NCI-H1105 treated with DMSO at 0.1 percent for 48 hours (cell line): ENCODE measurements at regions not wholly inside any gene's neighbourhood (a gene's known extent, or its start where the extent isn't known, plus 50 kb on each side); places are given as distances from the start of the nearest gene placed in this dataset.
"Not testable (repeated sequence)": the region's sequence is repeated elsewhere in the genome, so short reads cannot be mapped to it uniquely, and the experiment has no call there.

ENCODE experiments used
- DNase-seq: peaks from one replicate; lab custom pipeline; 2025; lab: John Stamatoyannopoulos, UW

DNA sequence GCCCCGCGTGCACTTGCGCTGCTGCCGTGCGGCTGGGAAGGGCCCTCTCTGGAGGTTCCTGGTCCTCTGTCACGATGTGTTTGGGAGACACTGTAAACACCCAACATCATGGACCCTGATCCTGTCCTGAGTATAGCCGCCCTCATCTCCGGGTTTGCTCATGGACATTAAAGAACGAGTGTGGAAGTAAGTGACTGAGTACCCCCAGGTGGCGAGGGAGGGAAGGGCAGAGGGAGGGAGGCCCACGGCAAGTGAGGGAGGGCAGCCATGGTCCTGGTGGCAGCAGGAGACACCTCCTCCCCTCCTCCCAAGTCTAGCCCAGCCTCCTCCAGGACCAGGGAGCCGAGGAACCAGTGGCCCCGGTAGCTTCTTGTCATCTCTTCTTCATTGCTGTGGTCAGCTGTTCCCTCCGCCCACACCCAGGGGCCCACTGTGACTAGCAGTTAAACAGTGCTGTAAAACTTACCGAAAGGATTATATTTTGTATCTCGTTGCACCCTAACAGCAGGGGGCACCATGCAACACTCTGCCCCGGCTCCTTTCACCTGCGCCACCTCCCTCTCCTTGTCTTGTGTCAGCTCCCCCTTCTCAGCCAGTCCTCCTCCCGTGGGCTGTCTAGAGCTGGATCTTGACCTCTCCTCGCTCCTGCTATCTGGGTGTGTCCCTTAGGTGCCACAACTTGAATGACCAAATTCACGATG, 566.5 kb upstream of the B3GAT1 start:
- no peak for DNase-seq

DNA sequence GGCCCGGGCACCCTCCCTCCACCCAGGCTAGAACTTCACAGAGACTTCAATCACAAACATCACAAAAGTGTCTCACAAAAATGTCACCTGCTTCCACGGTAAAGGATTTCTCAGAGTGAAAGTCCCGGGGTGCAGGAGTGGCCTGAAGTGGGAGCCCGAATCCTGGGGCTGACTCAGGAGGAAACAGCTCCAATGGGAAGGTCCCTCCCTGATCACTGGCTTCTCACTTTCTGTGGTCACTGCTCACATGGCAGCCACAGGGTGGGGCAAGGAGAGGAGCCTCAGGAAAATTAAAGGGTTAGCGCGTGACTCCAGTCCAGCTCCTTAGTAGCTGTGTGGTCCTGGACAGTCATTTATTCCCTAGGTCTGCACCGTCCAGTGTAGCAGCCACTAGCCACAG, 564.5 kb upstream of the B3GAT1 start:
- no peak for DNase-seq

DNA sequence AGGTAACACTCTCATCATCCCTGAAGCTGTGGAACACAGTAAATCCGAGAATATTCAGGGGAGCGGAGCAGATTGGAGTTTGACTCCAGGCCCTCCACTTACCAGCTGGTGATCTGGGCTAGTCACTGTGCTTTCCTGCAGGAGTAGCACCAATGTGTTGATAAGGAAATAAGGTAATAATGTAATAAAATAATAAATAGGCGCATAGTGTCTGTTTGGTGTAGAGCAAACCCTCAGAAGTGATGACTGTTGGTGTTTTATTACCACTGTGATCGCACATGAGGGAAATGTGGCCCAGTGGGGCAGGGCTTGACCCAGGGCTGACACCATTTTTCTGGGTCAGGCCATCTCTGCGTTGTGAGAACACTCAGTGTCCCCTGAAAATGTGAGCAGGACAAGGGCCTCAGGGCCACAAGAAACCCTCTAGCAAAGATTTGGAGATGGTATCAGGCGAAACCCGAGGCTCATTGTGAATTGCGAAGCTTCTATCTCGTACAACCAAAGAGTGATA, 563.9 kb upstream of the B3GAT1 start:
- DNase-seq = no peak

DNA sequence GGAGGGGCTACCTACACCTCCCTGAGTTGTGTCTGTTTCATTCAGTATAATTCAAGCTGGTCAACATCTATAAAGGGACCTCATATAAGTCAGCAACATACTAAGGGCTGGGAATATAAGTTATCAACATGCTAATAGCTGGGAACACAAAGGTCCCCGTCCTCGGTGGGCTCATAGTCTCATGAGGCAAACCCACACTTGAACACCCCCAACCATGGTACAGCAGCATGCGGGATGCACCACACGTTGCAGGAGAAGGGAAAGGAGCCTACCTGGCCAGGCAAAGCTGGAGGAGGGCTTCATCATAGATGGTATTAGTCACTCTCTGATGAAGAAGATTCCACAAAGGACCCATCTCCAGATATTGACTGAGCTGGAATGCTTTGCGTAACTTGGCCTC, 561.8 kb upstream of the B3GAT1 start:
- no peak for DNase-seq

DNA sequence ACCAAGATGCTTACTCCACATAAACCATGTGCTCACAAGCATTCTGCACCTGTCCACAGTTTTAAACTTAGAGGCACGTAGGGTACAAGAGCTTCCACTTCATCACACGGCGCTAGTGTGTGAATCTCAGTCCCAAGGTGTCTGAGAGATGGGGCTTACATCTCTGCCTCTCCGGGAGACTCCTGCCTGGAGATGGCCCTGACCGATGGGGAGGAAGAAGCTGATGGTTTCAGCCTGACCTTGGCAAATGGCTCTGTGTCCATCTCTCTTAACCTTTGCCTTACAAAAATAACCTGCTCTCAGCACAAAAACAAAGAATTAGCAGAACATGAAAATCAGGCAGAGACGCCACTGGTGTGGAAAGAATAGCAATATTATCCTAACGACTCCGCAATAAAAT, 559.3 kb upstream of the B3GAT1 start:
- no peak for DNase-seq

DNA sequence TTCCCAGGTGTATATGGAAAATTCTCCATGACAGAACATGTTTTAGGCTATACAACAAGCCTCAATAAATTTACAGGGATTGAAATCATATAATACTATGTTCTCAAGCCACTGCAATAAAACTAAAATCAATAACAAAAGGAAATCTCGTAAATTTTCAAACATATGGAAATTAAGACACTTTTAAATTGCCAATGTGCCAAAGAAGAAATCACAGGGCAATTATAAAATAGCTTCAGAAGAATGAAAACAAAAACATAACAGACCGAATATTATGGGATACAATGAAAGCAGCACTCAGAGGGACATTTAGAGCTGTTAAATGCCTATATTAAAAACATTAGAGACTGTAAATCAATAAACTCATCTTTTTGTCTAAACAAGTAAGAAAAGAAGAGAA, 555.7 kb upstream of the B3GAT1 start:
- DNase-seq = no peak

DNA sequence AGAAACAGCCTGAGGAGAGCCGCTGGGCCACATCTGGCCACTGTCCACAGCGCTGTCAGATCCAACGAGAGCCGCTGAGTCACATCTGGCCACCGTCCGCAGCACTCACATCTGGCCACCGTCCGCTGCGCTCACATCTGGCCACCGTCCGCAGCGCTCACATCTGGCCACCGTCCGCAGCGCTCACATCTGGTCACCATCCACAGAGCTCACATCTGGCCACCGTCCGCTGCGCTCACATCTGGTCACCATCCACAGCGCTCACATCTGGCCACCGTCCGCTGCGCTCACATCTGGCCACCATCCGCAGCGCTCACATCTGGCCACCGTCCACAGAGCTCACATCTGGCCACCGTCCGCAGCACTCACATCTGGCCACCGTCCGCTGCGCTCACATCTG, 549.3 kb upstream of the B3GAT1 start:
- not testable (repeated sequence) for DNase-seq

DNA sequence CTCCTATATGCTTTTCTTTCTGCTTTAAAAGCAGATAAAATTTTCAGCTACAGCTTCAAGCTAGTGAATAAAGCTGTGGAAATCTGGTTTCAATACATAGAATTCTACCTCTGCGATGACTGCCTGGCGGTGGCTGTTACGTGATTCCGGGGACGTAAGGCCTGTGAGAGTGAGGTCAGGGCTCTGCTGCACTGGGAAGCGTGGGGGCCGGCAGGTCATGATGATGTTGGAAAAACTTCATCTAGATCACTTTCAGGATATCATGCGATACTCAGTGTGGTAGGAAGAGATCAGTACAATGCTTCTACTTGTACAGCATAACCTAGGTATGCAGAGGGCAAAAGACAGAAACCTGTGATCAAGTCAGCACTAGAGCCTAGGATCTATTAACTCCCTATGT, 546.8 kb upstream of the B3GAT1 start:
- DNase-seq = no peak

DNA sequence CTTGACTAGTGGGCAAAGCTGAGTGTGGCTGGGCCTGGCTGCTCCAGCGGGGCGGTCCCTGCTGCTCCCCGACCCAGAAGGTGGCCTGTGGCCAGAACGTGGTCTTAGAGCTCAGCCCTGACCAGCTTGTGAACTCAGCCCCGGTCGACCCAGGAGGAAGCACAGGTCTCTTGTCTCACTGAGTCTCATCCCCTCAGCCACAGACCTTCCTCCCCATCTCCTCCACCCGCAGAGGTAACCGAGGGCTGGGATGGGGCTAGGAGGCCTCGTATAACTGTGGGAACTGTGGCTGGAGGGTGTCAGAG, 546.2 kb upstream of the B3GAT1 start:
- DNase-seq = no peak

DNA sequence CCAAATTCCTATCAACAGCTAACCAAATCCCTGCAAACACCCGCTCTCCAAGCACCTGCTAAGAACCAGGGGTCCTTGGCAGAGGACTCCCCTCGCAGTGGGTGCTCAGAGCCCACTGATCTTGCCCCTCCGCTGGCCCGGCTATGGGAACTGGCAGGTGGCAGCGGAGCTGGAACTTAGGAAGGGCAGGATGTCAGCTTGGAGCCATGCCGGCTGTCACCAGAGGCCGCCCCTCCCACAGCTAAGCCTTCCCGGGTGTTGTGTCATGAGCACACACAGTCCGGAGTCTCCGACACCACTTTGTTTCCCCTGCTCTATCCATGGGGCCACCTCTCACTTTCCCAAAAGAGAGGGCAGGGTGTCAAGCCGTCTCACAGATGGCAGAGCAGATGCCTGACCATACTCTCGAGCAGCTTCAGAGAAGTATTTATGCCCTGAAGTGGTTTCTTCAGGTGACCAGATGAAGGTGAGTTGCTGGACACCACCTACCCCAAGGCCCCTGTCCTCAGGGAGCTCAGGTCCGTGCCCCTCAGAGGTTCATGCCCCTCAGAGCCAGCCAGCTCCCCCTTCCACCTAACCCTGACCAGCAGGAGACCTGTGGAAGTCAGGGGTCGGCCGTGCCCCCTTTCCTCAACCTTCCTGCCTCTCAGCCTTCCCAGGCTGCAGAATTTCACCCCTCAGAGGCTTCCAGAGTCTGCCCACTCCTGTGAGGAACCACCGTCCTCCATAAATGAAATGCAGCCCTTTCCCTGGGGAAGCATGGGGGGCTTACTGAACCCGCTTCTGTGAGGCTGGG, 545.7 kb upstream of the B3GAT1 start:
- DNase-seq = no peak

DNA sequence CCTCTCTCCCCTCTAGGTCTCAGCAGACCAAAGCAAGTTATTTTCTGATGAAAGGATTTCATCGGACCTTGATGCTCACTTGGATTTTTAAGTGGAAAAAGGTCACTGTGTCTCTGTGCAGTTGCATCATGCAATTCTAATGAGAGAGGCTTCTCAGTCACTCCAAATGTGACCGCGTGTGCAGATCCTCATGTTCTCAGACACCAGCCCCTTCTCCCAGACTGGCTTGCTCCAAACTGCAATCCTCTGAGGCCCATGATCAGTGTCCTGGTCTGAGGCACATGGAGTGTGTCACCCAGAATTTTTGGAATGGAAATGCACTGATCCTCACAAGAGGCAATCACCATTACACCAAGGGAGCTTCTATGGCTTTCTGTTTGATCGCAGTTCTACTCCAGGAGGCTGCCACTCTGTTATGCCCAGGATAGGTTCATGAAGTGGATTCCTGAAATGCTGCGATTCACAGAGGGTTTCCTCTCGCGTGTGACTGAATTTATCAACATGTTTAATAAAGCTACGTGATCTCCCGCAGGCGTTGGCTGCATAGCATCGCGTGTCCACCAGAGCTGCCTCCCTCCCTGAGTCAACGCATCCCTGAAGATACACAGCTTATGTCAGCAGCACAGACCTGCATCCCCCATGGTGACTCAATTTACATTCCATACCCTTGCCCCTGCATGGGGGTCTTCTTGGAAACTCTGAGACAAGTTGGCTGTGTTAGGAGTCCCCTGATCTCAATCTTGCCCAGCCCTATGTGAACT, 544.6 kb upstream of the B3GAT1 start:
- DNase-seq = no peak

DNA sequence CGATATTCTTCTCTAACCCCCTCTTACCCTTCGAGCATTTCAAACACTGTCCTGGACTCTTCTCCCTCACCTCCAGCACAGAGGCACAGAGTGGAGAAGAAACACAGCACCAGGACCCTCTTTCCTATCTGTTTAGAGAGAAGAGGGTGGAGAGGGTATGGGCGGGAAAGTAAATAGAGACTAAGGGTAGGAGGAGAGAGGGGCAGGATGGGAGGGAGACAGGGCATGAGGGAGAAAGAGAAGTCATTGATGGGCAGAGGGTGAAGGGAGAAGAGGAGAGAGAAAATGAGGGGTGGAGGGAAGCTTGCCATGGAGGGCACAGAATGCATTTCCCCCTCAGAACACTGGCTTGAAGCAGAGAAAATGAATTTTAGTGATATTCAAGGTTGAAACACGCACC, 543.9 kb upstream of the B3GAT1 start:
- DNase-seq = not testable (repeated sequence)

DNA sequence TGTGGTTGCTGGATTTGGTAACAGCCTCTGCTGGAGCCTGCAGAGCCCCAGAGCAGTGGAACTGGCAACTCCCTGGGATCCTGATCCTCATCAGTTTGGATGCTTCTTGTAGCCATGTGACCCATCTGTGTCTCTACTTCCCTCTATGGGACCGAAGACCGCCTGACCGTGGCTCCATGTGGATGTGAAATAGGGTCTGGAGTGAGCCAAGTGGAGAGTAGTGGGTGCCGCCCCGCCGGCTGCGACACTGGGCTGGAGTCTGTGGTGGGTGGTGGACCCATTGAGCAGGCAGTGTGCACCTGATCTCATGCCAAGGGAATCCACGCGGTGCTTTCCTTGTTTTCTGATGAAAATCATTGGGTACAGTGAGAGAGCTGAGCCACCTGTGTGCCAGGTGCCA, 543.2 kb upstream of the B3GAT1 start:
- no peak for DNase-seq

DNA sequence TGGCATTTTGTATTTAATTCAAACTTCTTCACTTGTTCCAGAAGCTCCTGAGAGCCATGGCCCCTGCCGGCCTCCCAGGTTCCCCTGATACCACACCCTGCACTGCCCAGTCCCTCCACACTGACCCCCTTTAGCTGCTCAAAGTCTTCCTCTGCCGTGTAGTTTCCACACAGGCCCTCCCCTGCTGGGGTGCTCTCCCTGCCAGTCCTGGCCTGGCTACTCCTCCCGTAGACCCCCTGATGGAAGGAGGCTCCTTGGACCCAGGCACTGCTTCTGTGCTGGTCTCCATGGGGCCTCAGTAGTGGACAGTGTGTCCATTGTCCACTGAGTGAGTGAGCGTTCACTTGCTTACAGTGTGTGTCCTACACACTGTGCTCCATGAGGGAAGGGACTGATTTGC, 542.4 kb upstream of the B3GAT1 start:
- not testable (repeated sequence) for DNase-seq

DNA sequence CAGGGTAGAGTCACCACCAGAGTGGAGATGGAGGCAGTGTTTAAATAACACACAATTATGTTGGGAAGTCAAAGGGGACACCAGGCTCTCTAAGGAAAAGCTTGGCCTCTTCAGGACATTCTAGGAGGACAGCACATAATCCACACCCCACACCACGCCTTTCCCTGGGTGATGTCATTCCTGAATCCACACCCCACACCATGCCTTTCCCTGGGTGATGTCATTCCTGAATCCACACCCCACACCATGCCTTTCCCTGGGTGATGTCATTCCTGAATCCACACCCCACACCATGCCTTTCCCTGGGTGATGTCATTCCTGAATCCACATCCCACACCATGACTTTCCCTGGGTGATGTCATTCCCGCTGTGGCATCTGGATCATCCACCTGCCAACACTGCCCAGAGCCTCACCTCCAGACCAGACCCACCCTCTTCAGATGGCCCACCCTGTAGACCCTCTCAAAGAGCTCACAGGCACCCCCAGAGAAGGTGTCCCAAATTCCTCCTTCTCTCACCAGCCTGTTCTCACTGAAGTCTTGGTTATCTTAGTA, 541.5 kb upstream of the B3GAT1 start:
- not testable (repeated sequence) for DNase-seq

DNA sequence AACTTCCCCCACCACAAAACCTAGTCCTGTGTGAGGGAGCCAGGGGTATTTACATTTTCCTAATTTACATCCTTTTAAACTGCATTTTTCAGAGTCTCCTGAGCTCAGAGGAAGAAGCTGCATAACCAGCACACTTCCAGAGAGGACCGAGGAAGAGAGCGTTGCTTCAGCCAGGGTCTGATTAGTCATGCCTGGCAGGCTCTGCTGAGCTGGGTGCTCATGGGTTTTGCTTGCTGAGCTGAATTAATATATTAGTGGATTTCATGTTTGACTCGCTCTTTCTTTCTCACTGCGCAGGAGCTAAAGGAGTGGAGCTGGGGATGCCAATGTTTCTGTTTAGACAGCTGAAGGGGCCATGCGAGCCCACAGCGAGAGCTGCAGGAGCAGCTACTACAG, 539.3 kb upstream of the B3GAT1 start:
- no peak for DNase-seq

DNA sequence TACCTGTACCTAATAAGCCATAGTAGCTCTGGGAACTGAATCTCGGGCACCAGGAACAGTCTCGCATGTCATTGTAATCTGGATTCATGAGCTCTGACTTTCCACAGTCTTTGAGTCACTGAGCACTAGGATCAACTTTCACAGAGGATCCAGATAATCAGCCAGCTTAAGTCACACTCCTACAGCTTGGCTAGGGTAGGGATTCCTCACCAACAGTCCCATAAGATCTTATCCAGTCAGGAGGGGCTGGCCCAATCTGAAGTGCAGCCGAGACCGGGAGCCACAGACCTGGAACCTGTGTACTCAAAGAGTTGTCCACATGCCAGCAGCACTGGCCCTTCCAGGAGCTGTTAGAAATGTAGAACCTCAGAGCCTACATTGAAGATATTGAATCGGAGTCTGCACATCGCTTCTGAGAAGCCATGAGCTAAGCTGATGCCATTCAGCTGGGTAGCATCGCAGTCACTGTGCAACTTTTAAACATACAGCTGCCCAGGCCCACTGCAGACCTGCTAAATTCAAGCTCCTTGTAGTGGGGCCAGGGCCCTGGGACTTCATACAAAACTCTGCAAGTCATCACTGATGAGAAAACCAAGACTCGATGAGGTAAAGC, 538.8 kb upstream of the B3GAT1 start:
- DNase-seq = no peak

DNA sequence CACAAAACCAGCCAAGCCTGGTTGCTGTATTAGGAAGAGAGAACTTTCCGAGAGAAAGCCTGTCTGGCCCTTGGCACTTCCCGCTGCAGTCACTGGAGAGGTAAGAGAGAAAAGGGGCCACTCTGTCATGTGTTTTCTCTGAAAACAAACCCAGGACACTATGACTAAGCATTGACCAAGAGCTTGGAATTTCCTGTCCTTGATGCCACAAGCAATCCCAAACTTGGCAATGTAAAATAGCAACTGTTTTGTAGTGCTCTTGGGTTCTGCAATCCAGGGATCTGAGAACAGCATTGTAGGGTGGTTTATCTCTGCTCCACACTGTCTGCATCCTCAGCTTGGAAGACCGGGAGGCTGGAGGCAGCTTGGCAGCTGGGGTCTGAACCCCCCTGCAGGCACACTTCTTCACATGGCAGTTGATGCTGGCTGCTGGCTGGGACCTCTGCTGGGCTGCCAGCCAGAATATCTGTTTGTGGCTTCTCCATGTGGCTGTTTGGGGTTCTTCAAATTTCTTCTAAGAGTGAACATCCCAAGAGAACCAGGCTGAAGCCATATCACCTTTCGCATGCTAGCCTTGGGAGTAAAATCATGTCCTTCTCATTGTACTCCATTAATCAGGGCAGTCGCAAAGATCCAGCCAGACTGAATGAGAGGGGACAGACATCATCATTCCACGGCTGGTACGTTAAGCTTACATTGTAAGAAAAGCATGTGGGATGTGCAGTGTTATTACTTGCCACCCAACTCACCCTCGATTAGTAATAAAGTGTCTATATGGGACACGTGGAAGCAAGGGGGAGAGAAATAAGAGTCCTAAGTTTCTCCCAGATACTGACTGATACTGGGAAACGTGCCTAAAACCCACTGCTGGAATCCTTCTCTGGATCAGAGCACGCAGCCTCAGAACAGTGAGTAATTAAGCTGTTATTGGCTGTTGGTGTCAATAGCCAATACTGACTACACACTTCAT, 537.4 kb upstream of the B3GAT1 start:
- no peak for DNase-seq

DNA sequence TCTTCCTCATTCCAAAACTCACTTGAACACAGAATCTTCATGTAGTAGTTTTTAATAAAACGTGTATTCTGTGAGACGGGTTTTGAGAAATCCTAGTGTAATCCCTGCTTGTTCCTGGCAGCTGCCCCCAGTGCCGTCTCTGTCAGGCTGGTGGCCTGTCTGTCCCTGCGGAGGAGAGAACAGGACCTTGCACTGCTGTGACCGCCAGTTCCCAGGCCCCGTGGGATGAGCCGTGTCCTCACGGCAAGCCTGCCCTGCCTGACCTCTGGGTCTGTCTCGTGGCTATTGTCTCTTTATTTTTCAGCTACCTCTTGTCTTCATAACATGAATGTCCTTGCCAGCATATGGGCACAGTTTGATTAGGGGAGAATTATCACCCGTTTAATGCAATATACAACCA, 535.5 kb upstream of the B3GAT1 start:
- DNase-seq = no peak

DNA sequence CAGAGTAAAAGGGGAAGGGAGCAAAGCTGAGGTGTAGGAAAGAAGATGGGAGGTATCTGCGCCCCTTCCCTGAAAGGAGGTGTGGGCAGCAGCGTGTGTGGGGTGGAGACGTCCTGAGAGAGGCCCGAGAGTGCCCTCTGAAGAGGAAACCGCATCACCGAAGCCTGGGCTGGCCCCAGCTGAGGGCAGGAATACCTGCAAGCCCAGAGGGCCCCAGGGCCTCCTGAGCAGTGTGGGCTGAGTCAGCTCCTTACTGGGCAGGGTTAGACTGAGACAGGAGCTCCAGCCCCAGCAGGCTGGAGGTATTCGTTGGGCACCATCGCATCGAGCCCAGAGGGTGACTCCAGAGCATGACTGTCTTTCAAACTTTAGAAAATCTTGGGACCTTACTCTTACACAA, 534.0 kb upstream of the B3GAT1 start:
- no peak for DNase-seq

DNA sequence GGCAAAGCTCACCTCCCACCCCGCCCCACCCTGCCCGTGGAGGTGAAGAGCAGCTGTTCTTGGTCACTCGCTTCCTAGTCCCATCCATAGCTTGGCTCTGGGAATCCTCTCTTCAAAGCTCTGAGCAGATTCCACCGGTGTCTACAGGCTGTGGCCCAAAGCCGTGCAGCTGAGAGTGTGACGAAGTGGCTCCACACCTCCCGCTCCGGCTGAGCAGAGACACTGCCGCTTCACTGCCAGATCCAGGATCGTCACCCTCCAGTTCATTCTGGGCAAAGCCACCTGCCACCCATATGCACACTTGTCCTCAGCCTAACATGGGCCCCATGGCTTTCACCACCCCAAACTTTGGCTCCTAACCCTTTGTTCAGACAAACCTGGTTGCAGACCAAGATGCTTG, 532.9 kb upstream of the B3GAT1 start:
- no peak for DNase-seq
